AML-193 (cell line): ENCODE measurements at regions not wholly inside any gene's neighbourhood (a gene's known extent, or its start where the extent isn't known, plus 50 kb on each side); places are given as distances from the start of the nearest gene placed in this dataset.
"Not testable (repeated sequence)": the region's sequence is repeated elsewhere in the genome, so short reads cannot be mapped to it uniquely, and the experiment has no call there.

Source experiments
- DNase-seq, 2 experiments: peaks; one replicate each; lab custom pipeline; 2025; lab: John Stamatoyannopoulos, UW

GRCh38 chr10:57689596-57690297 lies 577.9 kb downstream of the IPMK start:
- no peak for DNase-seq

- no peak for DNase-seq
These were observed 587.8 kb downstream of the IPMK start for GRCh38 chr10:57679916-57680315.

GRCh38 chr10:57675125-57675524 lies 592.6 kb downstream of the IPMK start:
- no peak for DNase-seq

- DNase-seq, result no peak
These were observed 594.2 kb downstream of the IPMK start for GRCh38 chr10:57673446-57673960.

- DNase-seq, result no peak
These were observed 602.9 kb downstream of the IPMK start for GRCh38 chr10:57664815-57665214.

- DNase-seq, result no peak
These were observed 604.3 kb downstream of the IPMK start for GRCh38 chr10:57663401-57663800.

GRCh38 chr10:57661206-57661605 lies 606.5 kb downstream of the IPMK start:
- no peak for DNase-seq

GRCh38 chr10:57657164-57657765 lies 610.4 kb downstream of the IPMK start:
- DNase-seq, result peak; percentile 17 to 32

- DNase-seq, result no peak
These were observed 612.8 kb downstream of the IPMK start for GRCh38 chr10:57654856-57655255.

GRCh38 chr10:57645108-57645507 lies 622.6 kb downstream of the IPMK start:
- DNase-seq, result not testable (repeated sequence)

GRCh38 chr10:57638411-57638810 lies 629.3 kb downstream of the IPMK start:
- no peak for DNase-seq

GRCh38 chr10:57628592-57629284 lies 639.0 kb downstream of the IPMK start:
- DNase-seq, result no peak

GRCh38 chr10:57627642-57628178 lies 640.0 kb downstream of the IPMK start:
- DNase-seq, result no peak

GRCh38 chr10:57624856-57625592 lies 642.7 kb downstream of the IPMK start:
- no peak for DNase-seq

GRCh38 chr10:57624066-57624465 lies 643.6 kb downstream of the IPMK start:
- DNase-seq, result no peak

- no peak for DNase-seq
These were observed 646.2 kb downstream of the IPMK start for GRCh38 chr10:57621466-57621865.

- DNase-seq, result no peak
These were observed 661.7 kb downstream of the IPMK start for GRCh38 chr10:57605948-57606485.

GRCh38 chr10:57599440-57599839 lies 668.3 kb downstream of the IPMK start:
- no peak for DNase-seq

GRCh38 chr10:57593983-57594573 lies 673.6 kb downstream of the IPMK start:
- peak in 1 of 2 experiments; percentile 33 for DNase-seq

GRCh38 chr10:57579926-57580325 lies 687.8 kb downstream of the IPMK start:
- peak in 1 of 2 experiments; percentile 3 for DNase-seq

- no peak for DNase-seq
These were observed 705.5 kb downstream of the IPMK start for GRCh38 chr10:57562211-57562610.
